ENCODE measurements at regions not wholly inside any gene's neighbourhood (a gene's known extent, or its start where the extent isn't known, plus 50 kb on each side); places are given as distances from the start of the nearest gene placed in this dataset.

GRCh38 chr13:56975647-56976046 lies 165.1 kb upstream of the PRR20A start:
- Histone ChIP-seq H3K79me2 (ENCODE audit: insufficient read depth, low read length) (no peaks in the 10 kb centered on the region), H4K20me1 (ENCODE audit: insufficient read depth, low read length) (no peaks in the 10 kb centered on the region), H3K36me3 (ENCODE audit: insufficient read depth, low read length) (no peaks in the 10 kb centered on the region), H3K4me1 (ENCODE audit: insufficient read depth, low read length) (no peaks in the 10 kb centered on the region), H3K27ac (ENCODE audit: low read depth, low read length) (no peak overlapping the region), H2AFZ (ENCODE audit: low read length) (no peak overlapping the region), H3K9me3 (ENCODE audit: low read depth, low read length) (no peaks in the 10 kb centered on the region), H3K4me3 (ENCODE audit: insufficient read depth, low read length) (no peak overlapping the region), H3K4me2 (ENCODE audit: insufficient read depth, low read length) (no peak overlapping the region), H3K27me3 (ENCODE audit: insufficient read depth, low read length) (no peaks in the 10 kb centered on the region)
- DNase-seq (ENCODE audit: insufficient read length, low spot score, missing footprints): no peak
- TF ChIP-seq, protein P1, sequence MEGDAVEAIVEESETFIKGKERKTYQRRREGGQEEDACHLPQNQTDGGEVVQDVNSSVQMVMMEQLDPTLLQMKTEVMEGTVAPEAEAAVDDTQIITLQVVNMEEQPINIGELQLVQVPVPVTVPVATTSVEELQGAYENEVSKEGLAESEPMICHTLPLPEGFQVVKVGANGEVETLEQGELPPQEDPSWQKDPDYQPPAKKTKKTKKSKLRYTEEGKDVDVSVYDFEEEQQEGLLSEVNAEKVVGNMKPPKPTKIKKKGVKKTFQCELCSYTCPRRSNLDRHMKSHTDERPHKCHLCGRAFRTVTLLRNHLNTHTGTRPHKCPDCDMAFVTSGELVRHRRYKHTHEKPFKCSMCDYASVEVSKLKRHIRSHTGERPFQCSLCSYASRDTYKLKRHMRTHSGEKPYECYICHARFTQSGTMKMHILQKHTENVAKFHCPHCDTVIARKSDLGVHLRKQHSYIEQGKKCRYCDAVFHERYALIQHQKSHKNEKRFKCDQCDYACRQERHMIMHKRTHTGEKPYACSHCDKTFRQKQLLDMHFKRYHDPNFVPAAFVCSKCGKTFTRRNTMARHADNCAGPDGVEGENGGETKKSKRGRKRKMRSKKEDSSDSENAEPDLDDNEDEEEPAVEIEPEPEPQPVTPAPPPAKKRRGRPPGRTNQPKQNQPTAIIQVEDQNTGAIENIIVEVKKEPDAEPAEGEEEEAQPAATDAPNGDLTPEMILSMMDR (IDR thresholded peaks at IDR 0.05; ENCODE audit: extremely low read depth, low read depth, low read length): no peak

- no peak overlapping the region for H3K4me2 ChIP-seq (ENCODE audit: insufficient read depth, low read length)
- no peak overlapping the region for H3K4me3 ChIP-seq (ENCODE audit: insufficient read depth, low read length)
- H2AFZ ChIP-seq (ENCODE audit: low read length): no peak overlapping the region
- no peak overlapping the region for H3K27ac ChIP-seq (ENCODE audit: low read depth, low read length)
- no peaks in the 10 kb centered on the region for H3K36me3 ChIP-seq (ENCODE audit: insufficient read depth, low read length)
- no peaks in the 10 kb centered on the region for H4K20me1 ChIP-seq (ENCODE audit: insufficient read depth, low read length)
- H3K27me3 ChIP-seq (ENCODE audit: insufficient read depth, low read length): no peaks in the 10 kb centered on the region
- H3K9me3 ChIP-seq (ENCODE audit: low read depth, low read length): no peaks in the 10 kb centered on the region
- no peak for DNase-seq (ENCODE audit: insufficient read length, low spot score, missing footprints)
- TF ChIP-seq, protein P1 (IDR thresholded peaks at IDR 0.05; ENCODE audit: extremely low read depth, low read depth, low read length): no peak
- H3K79me2 ChIP-seq (ENCODE audit: insufficient read depth, low read length): no peaks in the 10 kb centered on the region
- no peaks in the 10 kb centered on the region for H3K4me1 ChIP-seq (ENCODE audit: insufficient read depth, low read length)
Measured at GRCh38 chr13:56980856-56981255, 159.9 kb upstream of the PRR20A start.

- Histone ChIP-seq H3K4me1 (ENCODE audit: insufficient read depth, low read length) (no peaks in the 10 kb centered on the region), H3K9me3 (ENCODE audit: low read depth, low read length) (no peaks in the 10 kb centered on the region), H3K79me2 (ENCODE audit: insufficient read depth, low read length) (no peaks in the 10 kb centered on the region), H4K20me1 (ENCODE audit: insufficient read depth, low read length) (no peaks in the 10 kb centered on the region), H3K4me3 (ENCODE audit: insufficient read depth, low read length) (no peak overlapping the region), H2AFZ (ENCODE audit: low read length) (no peak overlapping the region), H3K27me3 (ENCODE audit: insufficient read depth, low read length) (no peaks in the 10 kb centered on the region), H3K4me2 (ENCODE audit: insufficient read depth, low read length) (no peak overlapping the region), H3K27ac (ENCODE audit: low read depth, low read length) (no peak overlapping the region), H3K36me3 (ENCODE audit: insufficient read depth, low read length) (no peaks in the 10 kb centered on the region)
- TF ChIP-seq, protein P1 (IDR thresholded peaks at IDR 0.05; ENCODE audit: extremely low read depth, low read depth, low read length): no peak
- DNase-seq (ENCODE audit: insufficient read length, low spot score, missing footprints): no peak
Measured at GRCh38 chr13:56986121-56986520, 154.6 kb upstream of the PRR20A start.

DNA sequence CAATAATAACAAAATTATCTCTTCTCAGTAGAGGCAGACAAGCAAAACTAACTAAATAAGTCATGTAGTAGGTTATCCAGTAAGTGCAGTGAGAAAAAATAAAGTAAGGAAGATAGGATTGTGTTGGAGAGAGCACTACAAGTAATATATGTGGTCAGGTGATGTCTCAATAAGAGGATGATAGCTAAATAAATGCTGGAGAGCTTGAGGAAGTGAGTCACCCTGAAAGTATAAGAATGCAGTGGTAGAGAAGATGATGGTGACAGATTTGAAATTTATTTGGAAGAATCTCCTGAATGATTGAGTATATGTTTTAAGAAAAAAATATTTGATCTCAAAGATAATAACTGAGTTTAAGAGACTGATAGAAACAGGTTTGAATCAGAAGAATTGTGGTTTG lies 152.2 kb upstream of the PRR20A start:
- H3K36me3 ChIP-seq (ENCODE audit: insufficient read depth, low read length): no peaks in the 10 kb centered on the region
- no peak overlapping the region for H3K4me2 ChIP-seq (ENCODE audit: insufficient read depth, low read length)
- no peaks in the 10 kb centered on the region for H3K9me3 ChIP-seq (ENCODE audit: low read depth, low read length)
- TF ChIP-seq, protein P1 (IDR thresholded peaks at IDR 0.05; ENCODE audit: extremely low read depth, low read depth, low read length): no peak
- no peaks in the 10 kb centered on the region for H4K20me1 ChIP-seq (ENCODE audit: insufficient read depth, low read length)
- no peak overlapping the region for H2AFZ ChIP-seq (ENCODE audit: low read length)
- H3K27me3 ChIP-seq (ENCODE audit: insufficient read depth, low read length): no peaks in the 10 kb centered on the region
- no peak for DNase-seq (ENCODE audit: insufficient read length, low spot score, missing footprints)
- H3K79me2 ChIP-seq (ENCODE audit: insufficient read depth, low read length): no peaks in the 10 kb centered on the region
- no peaks in the 10 kb centered on the region for H3K4me1 ChIP-seq (ENCODE audit: insufficient read depth, low read length)
- no peak overlapping the region for H3K27ac ChIP-seq (ENCODE audit: low read depth, low read length)
- H3K4me3 ChIP-seq (ENCODE audit: insufficient read depth, low read length): no peak overlapping the region

Data from osteoblast (primary cell).